Hepatocyte (in vitro differentiated cells): ENCODE measurements at regions not wholly inside any gene's neighbourhood (a gene's known extent, or its start where the extent isn't known, plus 50 kb on each side); places are given as distances from the start of the nearest gene placed in this dataset.

Experiments used
- EZH2 ChIP-seq: fragments of 200-600 bp; sonication (generic); IDR thresholded peaks from 2 replicates; pipeline ENCODE4 v1.6.1; 2016; ENCODE audit warnings: antibody characterized with exemption, mild to moderate bottlenecking, borderline replicate concordance
- TF ChIP-seq, protein P1 (sequence below): fragments of 200-600 bp; sonication (generic); IDR thresholded peaks from 2 replicates; pipeline ENCODE4 v1.5.1; 2016; ENCODE audit warnings: antibody characterized with exemption, mild to moderate bottlenecking; ENCODE audit not compliant: poor library complexity

DNA sequence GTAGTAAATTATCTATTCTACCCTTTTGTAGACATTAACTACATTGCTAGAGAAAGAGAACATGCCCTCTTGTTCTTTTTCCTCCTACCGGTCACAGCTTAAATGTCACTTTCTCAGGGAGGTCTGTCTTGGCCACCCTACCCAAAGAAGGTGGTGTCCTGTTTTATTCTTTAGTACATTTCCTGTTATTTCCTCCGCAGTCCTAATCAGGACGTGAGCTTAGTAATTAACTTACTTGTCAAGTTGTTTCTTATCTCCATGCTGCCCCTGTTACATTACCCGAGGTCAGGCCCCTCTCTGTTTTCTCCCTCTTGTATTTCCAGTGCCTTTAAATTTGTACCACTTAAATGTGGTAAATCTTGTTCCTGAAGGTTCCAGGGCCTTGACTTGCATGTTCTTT, 73.7 kb upstream of the RMDN2 start:
- TF ChIP-seq, protein P1, sequence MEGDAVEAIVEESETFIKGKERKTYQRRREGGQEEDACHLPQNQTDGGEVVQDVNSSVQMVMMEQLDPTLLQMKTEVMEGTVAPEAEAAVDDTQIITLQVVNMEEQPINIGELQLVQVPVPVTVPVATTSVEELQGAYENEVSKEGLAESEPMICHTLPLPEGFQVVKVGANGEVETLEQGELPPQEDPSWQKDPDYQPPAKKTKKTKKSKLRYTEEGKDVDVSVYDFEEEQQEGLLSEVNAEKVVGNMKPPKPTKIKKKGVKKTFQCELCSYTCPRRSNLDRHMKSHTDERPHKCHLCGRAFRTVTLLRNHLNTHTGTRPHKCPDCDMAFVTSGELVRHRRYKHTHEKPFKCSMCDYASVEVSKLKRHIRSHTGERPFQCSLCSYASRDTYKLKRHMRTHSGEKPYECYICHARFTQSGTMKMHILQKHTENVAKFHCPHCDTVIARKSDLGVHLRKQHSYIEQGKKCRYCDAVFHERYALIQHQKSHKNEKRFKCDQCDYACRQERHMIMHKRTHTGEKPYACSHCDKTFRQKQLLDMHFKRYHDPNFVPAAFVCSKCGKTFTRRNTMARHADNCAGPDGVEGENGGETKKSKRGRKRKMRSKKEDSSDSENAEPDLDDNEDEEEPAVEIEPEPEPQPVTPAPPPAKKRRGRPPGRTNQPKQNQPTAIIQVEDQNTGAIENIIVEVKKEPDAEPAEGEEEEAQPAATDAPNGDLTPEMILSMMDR, result no peak
- TF ChIP-seq EZH2, result no peak
